ENCODE measurements at regions not wholly inside any gene's neighbourhood (a gene's known extent, or its start where the extent isn't known, plus 50 kb on each side); places are given as distances from the start of the nearest gene placed in this dataset.

DNA sequence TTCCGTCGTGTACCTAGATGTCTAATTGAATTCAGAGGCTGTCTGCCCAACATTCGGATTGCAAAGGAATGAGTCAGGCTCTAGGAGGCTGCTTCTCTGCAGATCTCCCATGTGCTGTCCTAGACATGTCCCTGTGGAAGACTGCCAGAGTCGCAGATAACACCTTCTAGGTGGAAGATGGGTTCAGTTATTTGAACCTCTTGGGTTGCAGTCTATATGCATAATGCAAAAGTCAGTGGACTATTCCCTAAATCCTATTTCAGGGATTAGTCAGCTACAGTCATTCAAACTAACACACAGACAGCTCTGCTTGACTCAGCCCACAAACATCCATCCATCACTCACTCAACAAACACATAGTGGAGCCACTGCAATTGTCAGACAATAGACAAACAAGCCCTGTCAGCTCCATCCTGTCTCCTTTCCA is 300.0 kb upstream of the CTNNB1 start:
- TF ChIP-seq, protein P1, sequence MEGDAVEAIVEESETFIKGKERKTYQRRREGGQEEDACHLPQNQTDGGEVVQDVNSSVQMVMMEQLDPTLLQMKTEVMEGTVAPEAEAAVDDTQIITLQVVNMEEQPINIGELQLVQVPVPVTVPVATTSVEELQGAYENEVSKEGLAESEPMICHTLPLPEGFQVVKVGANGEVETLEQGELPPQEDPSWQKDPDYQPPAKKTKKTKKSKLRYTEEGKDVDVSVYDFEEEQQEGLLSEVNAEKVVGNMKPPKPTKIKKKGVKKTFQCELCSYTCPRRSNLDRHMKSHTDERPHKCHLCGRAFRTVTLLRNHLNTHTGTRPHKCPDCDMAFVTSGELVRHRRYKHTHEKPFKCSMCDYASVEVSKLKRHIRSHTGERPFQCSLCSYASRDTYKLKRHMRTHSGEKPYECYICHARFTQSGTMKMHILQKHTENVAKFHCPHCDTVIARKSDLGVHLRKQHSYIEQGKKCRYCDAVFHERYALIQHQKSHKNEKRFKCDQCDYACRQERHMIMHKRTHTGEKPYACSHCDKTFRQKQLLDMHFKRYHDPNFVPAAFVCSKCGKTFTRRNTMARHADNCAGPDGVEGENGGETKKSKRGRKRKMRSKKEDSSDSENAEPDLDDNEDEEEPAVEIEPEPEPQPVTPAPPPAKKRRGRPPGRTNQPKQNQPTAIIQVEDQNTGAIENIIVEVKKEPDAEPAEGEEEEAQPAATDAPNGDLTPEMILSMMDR (conservative IDR thresholded peaks at IDR 0.05; ENCODE audit: low read length) = no peak
- TF ChIP-seq EZH2phosphoT487 (IDR thresholded peaks at IDR 0.05; ENCODE audit: borderline replicate concordance) = no peak

Measured in Loucy (cell line).